ENCODE measurements at regions not wholly inside any gene's neighbourhood (a gene's known extent, or its start where the extent isn't known, plus 50 kb on each side); places are given as distances from the start of the nearest gene placed in this dataset.
"Not testable (repeated sequence)": the region's sequence is repeated elsewhere in the genome, so short reads cannot be mapped to it uniquely, and the experiment has no call there.

GRCh38 chr4:132691026-132691425 is 458.1 kb upstream of the PCDH10 start:
- H3K79me2 ChIP-seq (ENCODE audit: insufficient read depth, low read length), result no peaks in the 10 kb centered on the region
- no peaks in the 10 kb centered on the region for H3K27me3 ChIP-seq (ENCODE audit: insufficient read depth, low read length, poor library complexity, severe bottlenecking)
- no peaks in the 10 kb centered on the region for H4K20me1 ChIP-seq (ENCODE audit: insufficient read depth, low read length, poor library complexity, severe bottlenecking)
- H3K9me2 ChIP-seq (replicated peaks; ENCODE audit: low read depth, low read length), result no peaks in the 10 kb centered on the region
- no peak overlapping the region for H2AFZ ChIP-seq (ENCODE audit: low read length)
- no peak overlapping the region for H3K9ac ChIP-seq (ENCODE audit: low read depth, low read length, poor library complexity, severe bottlenecking)
- H3K36me3 ChIP-seq (ENCODE audit: insufficient read depth, low read length), result no peaks in the 10 kb centered on the region
- peaks cover 3% of the 10 kb centered on the region for H3K9me3 ChIP-seq (ENCODE audit: insufficient read depth, low read depth, low read length)
- no peak for TF ChIP-seq EZH2phosphoT487 (IDR thresholded peaks at IDR 0.05; ENCODE audit: borderline replicate concordance)
- TF ChIP-seq CTCF (conservative IDR thresholded peaks at IDR 0.05; ENCODE audit: low read length), result no peak
- no peak overlapping the region for H3K4me2 ChIP-seq (ENCODE audit: low read depth, low read length, poor library complexity, severe bottlenecking)
- no peaks in the 10 kb centered on the region for H3F3A ChIP-seq (ENCODE audit: low read depth)
- H3K4me1 ChIP-seq (ENCODE audit: insufficient read depth, low read length, poor library complexity, severe bottlenecking), result no peaks in the 10 kb centered on the region
- no peak overlapping the region for H3K4me3 ChIP-seq (ENCODE audit: low read length, poor library complexity, severe bottlenecking)

- Histone ChIP-seq H3K79me2 (ENCODE audit: insufficient read depth, low read length) (no peaks in the 10 kb centered on the region), H2AFZ (ENCODE audit: low read length) (no peak overlapping the region), H3K4me2 (ENCODE audit: low read depth, low read length, poor library complexity, severe bottlenecking) (no peak overlapping the region), H3F3A (ENCODE audit: low read depth) (no peaks in the 10 kb centered on the region), H3K9me3 (ENCODE audit: insufficient read depth, low read depth, low read length) (peaks cover 3% of the 10 kb centered on the region), H3K9ac (ENCODE audit: low read depth, low read length, poor library complexity, severe bottlenecking) (no peak overlapping the region), H3K36me3 (ENCODE audit: insufficient read depth, low read length) (no peaks in the 10 kb centered on the region), H3K4me3 (ENCODE audit: low read length, poor library complexity, severe bottlenecking) (no peak overlapping the region), H3K4me1 (ENCODE audit: insufficient read depth, low read length, poor library complexity, severe bottlenecking) (no peaks in the 10 kb centered on the region), H4K20me1 (ENCODE audit: insufficient read depth, low read length, poor library complexity, severe bottlenecking) (no peaks in the 10 kb centered on the region), H3K9me2 (replicated peaks; ENCODE audit: low read depth, low read length) (no peaks in the 10 kb centered on the region), H3K27me3 (ENCODE audit: insufficient read depth, low read length, poor library complexity, severe bottlenecking) (no peaks in the 10 kb centered on the region)
- TF ChIP-seq EZH2phosphoT487 (IDR thresholded peaks at IDR 0.05; ENCODE audit: borderline replicate concordance), result no peak
- no peak for TF ChIP-seq CTCF (conservative IDR thresholded peaks at IDR 0.05; ENCODE audit: low read length)
Observed at GRCh38 chr4:132691668-132692067, 457.4 kb upstream of the PCDH10 start.

GRCh38 chr4:132694775-132695174 is 454.3 kb upstream of the PCDH10 start:
- Histone ChIP-seq H2AFZ (ENCODE audit: low read length) (no peak overlapping the region), H3F3A (ENCODE audit: low read depth) (no peaks in the 10 kb centered on the region)

GRCh38 chr4:132697505-132697904 is 451.6 kb upstream of the PCDH10 start:
- H4K20me1 ChIP-seq (ENCODE audit: insufficient read depth, low read length, poor library complexity, severe bottlenecking); H3K9me3 ChIP-seq (ENCODE audit: insufficient read depth, low read depth, low read length); H3K36me3 ChIP-seq (ENCODE audit: insufficient read depth, low read length); H3K9ac ChIP-seq (ENCODE audit: low read depth, low read length, poor library complexity, severe bottlenecking); H3F3A ChIP-seq (ENCODE audit: low read depth); H3K4me3 ChIP-seq (ENCODE audit: low read length, poor library complexity, severe bottlenecking); H3K4me1 ChIP-seq (ENCODE audit: insufficient read depth, low read length, poor library complexity, severe bottlenecking); H3K4me2 ChIP-seq (ENCODE audit: low read depth, low read length, poor library complexity, severe bottlenecking); H3K79me2 ChIP-seq (ENCODE audit: insufficient read depth, low read length); H3K27me3 ChIP-seq (ENCODE audit: insufficient read depth, low read length, poor library complexity, severe bottlenecking); H3K9me2 ChIP-seq (replicated peaks; ENCODE audit: low read depth, low read length); H2AFZ ChIP-seq (ENCODE audit: low read length): not testable (repeated sequence)

More at GRCh38 chr4:132694775-132695174, 454.3 kb upstream of the PCDH10 start:
- H3K9me2 ChIP-seq (replicated peaks; ENCODE audit: low read depth, low read length), result no peaks in the 10 kb centered on the region
- H4K20me1 ChIP-seq (ENCODE audit: insufficient read depth, low read length, poor library complexity, severe bottlenecking), result no peaks in the 10 kb centered on the region
- no peak for TF ChIP-seq CTCF (conservative IDR thresholded peaks at IDR 0.05; ENCODE audit: low read length)
- no peak for TF ChIP-seq EZH2phosphoT487 (IDR thresholded peaks at IDR 0.05; ENCODE audit: borderline replicate concordance)
- no peaks in the 10 kb centered on the region for H3K79me2 ChIP-seq (ENCODE audit: insufficient read depth, low read length)
- no peaks in the 10 kb centered on the region for H3K27me3 ChIP-seq (ENCODE audit: insufficient read depth, low read length, poor library complexity, severe bottlenecking)
- no peaks in the 10 kb centered on the region for H3K36me3 ChIP-seq (ENCODE audit: insufficient read depth, low read length)
- peaks cover 6% of the 10 kb centered on the region for H3K9me3 ChIP-seq (ENCODE audit: insufficient read depth, low read depth, low read length)
- H3K4me3 ChIP-seq (ENCODE audit: low read length, poor library complexity, severe bottlenecking), result no peak overlapping the region
- no peak overlapping the region for H3K9ac ChIP-seq (ENCODE audit: low read depth, low read length, poor library complexity, severe bottlenecking)
- H3K4me2 ChIP-seq (ENCODE audit: low read depth, low read length, poor library complexity, severe bottlenecking), result no peak overlapping the region
- H3K4me1 ChIP-seq (ENCODE audit: insufficient read depth, low read length, poor library complexity, severe bottlenecking), result no peaks in the 10 kb centered on the region

All from Loucy (cell line).